ENCODE measurements at regions not wholly inside any gene's neighbourhood (a gene's known extent, or its start where the extent isn't known, plus 50 kb on each side); places are given as distances from the start of the nearest gene placed in this dataset.

- Histone ChIP-seq H3K27ac (ENCODE audit: low read depth in 1 of 2, low read length in 2 of 2) (no peak overlapping the region), H3K4me3 (ENCODE audit: low read depth in 1 of 3, low read length in 3 of 3) (no peak overlapping the region), H3K27me3 (ENCODE audit: control insufficient read depth in 4 of 4, insufficient read depth in 4 of 4, low read length in 3 of 4) (peaks cover 0 to 4% (median 0%) of the 10 kb centered on the region in 4 donors), H3K36me3 (ENCODE audit: control insufficient read depth in 4 of 4, insufficient read depth in 3 of 4, low read depth in 1 of 4, low read length in 3 of 4) (no peaks in the 10 kb centered on the region), H3K4me1 (ENCODE audit: control insufficient read depth in 4 of 4, insufficient read depth in 4 of 4, low read length in 3 of 4) (no peaks in the 10 kb centered on the region), H3K9me3 (ENCODE audit: control insufficient read depth in 4 of 4, low read length in 3 of 4) (no peaks in the 10 kb centered on the region), H3K9ac (ENCODE audit: low read depth in 1 of 2, low read length in 2 of 2) (no peak overlapping the region)
- DNase-seq (ENCODE audit: low spot score), result no peak
- no peak for TF ChIP-seq GABPA (IDR thresholded peaks at IDR 0.05 in 1 of 2, conservative IDR thresholded peaks at IDR 0.05 in 1 of 2)
- TF ChIP-seq FOXA1 (IDR thresholded peaks at IDR 0.05), result no peak
- TF ChIP-seq RAD21 (IDR thresholded peaks at IDR 0.05), result no peak
- TF ChIP-seq NR2F2 (IDR thresholded peaks at IDR 0.05), result no peak
- no peak for TF ChIP-seq FOXA2 (IDR thresholded peaks at IDR 0.05)
- TF ChIP-seq YY1 (IDR thresholded peaks at IDR 0.05), result no peak
- TF ChIP-seq HNF4A (conservative IDR thresholded peaks at IDR 0.05), result no peak
- TF ChIP-seq, protein P1, sequence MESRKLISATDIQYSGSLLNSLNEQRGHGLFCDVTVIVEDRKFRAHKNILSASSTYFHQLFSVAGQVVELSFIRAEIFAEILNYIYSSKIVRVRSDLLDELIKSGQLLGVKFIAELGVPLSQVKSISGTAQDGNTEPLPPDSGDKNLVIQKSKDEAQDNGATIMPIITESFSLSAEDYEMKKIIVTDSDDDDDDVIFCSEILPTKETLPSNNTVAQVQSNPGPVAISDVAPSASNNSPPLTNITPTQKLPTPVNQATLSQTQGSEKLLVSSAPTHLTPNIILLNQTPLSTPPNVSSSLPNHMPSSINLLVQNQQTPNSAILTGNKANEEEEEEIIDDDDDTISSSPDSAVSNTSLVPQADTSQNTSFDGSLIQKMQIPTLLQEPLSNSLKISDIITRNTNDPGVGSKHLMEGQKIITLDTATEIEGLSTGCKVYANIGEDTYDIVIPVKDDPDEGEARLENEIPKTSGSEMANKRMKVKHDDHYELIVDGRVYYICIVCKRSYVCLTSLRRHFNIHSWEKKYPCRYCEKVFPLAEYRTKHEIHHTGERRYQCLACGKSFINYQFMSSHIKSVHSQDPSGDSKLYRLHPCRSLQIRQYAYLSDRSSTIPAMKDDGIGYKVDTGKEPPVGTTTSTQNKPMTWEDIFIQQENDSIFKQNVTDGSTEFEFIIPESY (IDR thresholded peaks at IDR 0.05), result no peak
- TF ChIP-seq RXRA (IDR thresholded peaks at IDR 0.05), result no peak
Measured at GRCh38 chr2:67752969-67753368, 309.8 kb downstream of the C1D start.

- H3K36me3 ChIP-seq (ENCODE audit: control insufficient read depth in 4 of 4, insufficient read depth in 3 of 4, low read depth in 1 of 4, low read length in 3 of 4), result no peaks in the 10 kb centered on the region
- H3K27me3 ChIP-seq (ENCODE audit: control insufficient read depth in 4 of 4, insufficient read depth in 4 of 4, low read length in 3 of 4), result no peaks in the 10 kb centered on the region
- 74% methylated on average over 11 of the region's 11 CpGs for WGBS
- TF ChIP-seq FOXA2 (IDR thresholded peaks at IDR 0.05) (no peak), REST (IDR thresholded peaks at IDR 0.05) (no peak), FOXA1 (IDR thresholded peaks at IDR 0.05) (no peak), YY1 (IDR thresholded peaks at IDR 0.05) (no peak), EGR1 (IDR thresholded peaks at IDR 0.05; ENCODE audit: low read depth in 2 of 2) (no peak), RAD21 (IDR thresholded peaks at IDR 0.05) (no peak), HNF4G (IDR thresholded peaks at IDR 0.05) (no peak), JUND (IDR thresholded peaks at IDR 0.05) (no peak), TAF1 (conservative IDR thresholded peaks at IDR 0.05) (no peak), SP1 (IDR thresholded peaks at IDR 0.05) (no peak), GABPA (IDR thresholded peaks at IDR 0.05 in 1 of 2, conservative IDR thresholded peaks at IDR 0.05 in 1 of 2) (no peak), RXRA (IDR thresholded peaks at IDR 0.05) (no peak), ATF3 (IDR thresholded peaks at IDR 0.05) (no peak), NR2F2 (IDR thresholded peaks at IDR 0.05) (no peak), HNF4A (conservative IDR thresholded peaks at IDR 0.05) (no peak)
- TF ChIP-seq, protein P2, sequence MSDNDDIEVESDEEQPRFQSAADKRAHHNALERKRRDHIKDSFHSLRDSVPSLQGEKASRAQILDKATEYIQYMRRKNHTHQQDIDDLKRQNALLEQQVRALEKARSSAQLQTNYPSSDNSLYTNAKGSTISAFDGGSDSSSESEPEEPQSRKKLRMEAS (IDR thresholded peaks at IDR 0.05), result no peak
- TF ChIP-seq, protein P3, sequence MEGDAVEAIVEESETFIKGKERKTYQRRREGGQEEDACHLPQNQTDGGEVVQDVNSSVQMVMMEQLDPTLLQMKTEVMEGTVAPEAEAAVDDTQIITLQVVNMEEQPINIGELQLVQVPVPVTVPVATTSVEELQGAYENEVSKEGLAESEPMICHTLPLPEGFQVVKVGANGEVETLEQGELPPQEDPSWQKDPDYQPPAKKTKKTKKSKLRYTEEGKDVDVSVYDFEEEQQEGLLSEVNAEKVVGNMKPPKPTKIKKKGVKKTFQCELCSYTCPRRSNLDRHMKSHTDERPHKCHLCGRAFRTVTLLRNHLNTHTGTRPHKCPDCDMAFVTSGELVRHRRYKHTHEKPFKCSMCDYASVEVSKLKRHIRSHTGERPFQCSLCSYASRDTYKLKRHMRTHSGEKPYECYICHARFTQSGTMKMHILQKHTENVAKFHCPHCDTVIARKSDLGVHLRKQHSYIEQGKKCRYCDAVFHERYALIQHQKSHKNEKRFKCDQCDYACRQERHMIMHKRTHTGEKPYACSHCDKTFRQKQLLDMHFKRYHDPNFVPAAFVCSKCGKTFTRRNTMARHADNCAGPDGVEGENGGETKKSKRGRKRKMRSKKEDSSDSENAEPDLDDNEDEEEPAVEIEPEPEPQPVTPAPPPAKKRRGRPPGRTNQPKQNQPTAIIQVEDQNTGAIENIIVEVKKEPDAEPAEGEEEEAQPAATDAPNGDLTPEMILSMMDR (IDR thresholded peaks at IDR 0.05; ENCODE audit: low read depth, low read length, missing input control), result no peak
- TF ChIP-seq, protein P1 (IDR thresholded peaks at IDR 0.05), result no peak
- no peak for DNase-seq (ENCODE audit: low spot score)
- H3K4me1 ChIP-seq (ENCODE audit: control insufficient read depth in 4 of 4, insufficient read depth in 4 of 4, low read length in 3 of 4), result no peaks in the 10 kb centered on the region
- H3K9ac ChIP-seq (ENCODE audit: low read depth in 1 of 2, low read length in 2 of 2), result no peak overlapping the region
- no peak overlapping the region for H3K27ac ChIP-seq (ENCODE audit: low read depth in 1 of 2, low read length in 2 of 2)
- H3K4me3 ChIP-seq (ENCODE audit: low read depth in 1 of 3, low read length in 3 of 3), result no peak overlapping the region
- H3K9me3 ChIP-seq (ENCODE audit: control insufficient read depth in 4 of 4, low read length in 3 of 4), result no peaks in the 10 kb centered on the region
Measured at GRCh38 chr2:67755156-67755882, 307.5 kb downstream of the C1D start.
